ENCODE measurements at regions not wholly inside any gene's neighbourhood (a gene's known extent, or its start where the extent isn't known, plus 50 kb on each side); places are given as distances from the start of the nearest gene placed in this dataset.
"Not testable (repeated sequence)": the region's sequence is repeated elsewhere in the genome, so short reads cannot be mapped to it uniquely, and the experiment has no call there.

DNA sequence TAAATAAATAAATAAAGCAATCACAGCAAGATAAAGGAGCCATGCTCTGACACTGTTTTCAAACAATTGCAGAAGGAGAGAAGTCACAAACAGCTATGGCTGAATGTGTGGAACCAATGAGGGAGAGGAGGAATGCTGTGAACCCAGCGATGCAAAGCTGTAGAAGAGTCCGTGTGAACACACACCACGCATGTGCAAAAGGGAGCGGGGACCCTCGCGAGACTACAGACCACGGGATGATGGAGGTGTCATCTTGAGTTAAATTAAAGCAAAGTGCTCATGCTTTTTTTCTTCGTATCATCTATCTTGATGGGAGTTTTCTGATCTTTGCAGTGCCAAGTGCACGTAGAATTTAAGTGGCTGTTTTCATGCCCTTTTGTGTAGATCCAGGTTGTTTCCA is 123.8 kb upstream of the CDH5 start:
- no peak for DNase-seq (ENCODE audit: low spot score)

DNA sequence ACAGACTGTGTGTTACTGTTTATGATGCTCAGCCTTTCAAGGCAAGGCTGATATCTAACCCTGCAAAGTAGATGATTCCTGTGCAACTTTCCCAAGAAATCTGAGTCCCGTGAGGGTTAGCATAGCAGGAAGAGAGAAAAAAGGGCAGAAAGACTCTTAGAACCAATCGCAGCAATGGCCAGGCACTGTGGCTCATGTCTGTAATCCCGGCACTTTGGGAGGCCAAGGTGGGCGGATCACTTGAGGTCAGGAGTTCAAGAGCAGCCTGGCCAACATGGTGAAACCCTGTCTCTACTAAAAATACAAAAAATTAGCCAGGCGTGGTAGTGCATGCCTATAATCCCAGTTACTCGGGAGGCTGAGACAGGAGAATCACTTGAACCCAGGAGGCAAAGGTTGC is 124.3 kb upstream of the CDH5 start:
- not testable (repeated sequence) for DNase-seq (ENCODE audit: low spot score)

DNA sequence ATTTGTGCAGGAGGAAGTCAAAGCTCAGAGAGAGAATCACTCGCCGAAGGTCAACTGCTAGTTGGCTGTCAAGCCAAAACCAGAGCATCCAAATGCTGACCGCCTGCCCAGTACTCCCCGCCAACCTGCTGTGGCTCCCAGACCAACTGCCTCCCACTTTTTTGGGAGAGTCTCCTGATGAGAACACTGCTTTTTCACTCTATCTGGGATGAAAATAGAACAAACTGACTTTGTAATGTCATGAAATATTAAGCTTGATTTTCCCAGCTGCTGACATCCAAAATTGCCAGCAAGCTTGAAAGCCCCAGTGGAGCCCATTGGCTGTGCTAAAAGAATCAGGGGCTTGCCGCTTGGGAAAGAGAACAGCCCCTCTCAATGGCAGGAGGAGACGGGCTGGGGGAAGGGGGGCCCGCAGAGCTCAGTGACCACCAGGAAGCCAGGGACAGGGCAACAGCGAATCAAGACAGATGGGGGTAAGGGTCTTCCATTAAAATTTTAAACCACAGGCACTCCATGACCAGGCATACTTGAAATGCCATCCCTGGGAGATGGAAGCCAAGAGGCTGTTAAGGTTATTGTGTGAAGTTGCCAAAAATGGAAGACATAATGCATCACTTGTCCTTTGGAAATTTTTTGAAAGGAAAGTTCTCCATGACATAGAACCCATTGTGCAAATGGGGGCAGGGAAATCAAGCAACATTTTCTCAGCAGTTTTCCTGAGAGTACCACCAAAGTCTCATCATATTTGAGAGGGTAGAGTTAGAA is 125.7 kb upstream of the CDH5 start:
- DNase-seq (ENCODE audit: low spot score) = no peak

DNA sequence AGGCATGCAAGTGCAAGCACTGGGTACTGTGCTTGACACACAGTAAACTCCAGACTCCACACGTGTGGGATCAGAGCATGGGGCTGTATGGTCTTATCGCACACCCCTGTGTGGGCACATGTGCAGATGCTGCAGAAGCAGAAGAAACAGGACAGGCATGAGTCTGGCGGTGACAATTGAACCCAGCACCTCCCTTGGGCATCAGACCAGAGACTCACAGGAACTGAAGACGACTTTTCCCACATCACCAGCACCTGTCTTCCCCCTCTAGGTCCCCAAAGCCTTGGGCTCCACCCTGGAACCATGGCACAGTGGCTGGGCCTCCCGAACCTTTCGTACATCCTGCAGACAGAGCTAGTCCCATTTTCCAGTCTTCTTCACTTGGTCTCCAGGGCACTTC is 126.4 kb upstream of the CDH5 start:
- no peak for DNase-seq (ENCODE audit: low spot score)

DNA sequence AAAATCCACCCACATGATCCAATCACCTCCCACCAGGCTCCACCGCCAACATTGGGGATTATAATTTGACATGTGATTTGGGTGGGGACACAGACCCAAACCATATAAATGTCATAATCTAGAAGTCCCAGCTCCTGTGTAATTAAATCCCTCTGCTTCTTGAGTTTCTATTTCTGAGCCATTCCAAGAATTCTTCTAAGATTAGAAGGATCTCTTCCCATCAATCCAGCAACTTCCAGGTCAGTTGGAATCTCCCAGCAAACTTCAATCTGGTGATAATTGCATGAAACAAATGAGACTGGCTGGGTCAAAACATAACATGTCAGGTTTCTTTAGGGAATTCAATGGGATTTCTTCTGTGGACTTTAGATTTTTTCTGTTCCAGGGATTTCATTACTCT is 127.8 kb upstream of the CDH5 start:
- DNase-seq (ENCODE audit: low spot score) = no peak

DNA sequence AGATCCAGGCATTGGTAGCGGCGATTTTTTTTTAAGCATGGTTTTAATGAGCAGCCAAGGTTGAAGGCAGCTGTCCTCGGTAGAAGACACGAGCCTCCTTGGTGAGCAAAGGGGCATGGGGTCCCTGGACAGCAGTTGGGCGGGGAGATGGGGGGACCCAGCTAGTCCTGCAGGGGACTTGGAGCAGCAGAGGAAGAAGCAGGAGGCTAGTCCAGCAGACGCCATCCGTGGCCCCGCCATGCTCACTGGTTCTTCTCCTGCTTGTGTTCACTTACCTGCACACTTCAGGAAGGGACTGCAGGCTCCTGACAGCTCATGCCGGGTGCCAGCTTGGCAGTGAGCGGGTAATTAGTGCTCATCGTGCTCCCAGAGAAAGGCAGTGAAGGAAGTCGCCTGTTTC is 130.2 kb upstream of the CDH5 start:
- no peak for DNase-seq (ENCODE audit: low spot score)

DNA sequence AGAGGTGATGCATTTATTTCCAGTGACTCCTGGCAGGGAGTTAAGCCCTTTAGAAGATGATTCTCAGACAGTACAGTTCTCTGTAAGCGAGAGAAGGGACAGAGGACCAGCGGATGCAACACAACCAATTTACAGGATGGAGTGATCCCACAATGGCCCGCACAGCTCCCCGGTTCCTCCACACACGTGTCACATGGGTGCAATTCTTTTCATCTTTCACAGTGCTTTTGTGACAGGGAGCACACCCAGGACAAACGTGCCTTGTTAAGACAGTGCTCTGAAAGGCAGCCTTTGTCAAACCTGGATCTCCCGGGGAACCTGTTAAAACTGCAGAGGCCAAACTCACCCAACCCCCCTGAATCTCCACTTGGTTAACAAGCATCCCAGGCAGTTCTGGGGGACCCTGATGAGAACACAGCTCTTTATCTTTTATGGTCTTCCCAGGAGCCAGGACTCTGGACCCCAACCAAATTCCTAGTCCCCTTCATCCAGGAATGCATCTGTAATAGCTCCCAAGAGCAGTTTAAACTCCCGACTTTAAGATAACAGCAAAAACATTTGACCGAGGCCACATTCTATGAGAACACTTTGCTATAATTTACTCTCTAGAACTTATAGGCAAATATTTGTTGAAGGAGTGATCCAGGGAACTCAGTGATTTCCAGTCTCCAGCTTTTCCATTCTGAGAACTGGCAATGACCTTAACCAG is 134.9 kb upstream of the CDH5 start:
- DNase-seq (ENCODE audit: low spot score) = no peak

DNA sequence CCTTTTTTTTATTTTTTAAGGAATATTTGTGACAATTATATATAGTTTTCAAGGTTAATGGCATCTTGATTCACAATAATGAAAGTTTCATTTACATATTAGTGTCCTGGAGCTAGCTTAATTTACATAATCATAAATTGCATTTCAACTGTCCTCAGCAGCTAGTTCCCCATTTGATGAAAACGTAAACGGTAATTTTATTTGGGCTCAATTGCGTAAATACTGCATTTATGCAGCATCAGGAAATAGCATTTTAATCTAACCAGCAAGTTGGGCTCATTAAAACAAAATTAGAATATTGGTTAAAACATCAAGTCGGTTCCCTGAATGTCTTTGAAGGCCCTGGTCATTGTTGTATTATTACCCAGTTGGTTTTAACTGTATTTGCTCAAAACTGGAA is 136.8 kb upstream of the CDH5 start:
- no peak for DNase-seq (ENCODE audit: low spot score)

DNA sequence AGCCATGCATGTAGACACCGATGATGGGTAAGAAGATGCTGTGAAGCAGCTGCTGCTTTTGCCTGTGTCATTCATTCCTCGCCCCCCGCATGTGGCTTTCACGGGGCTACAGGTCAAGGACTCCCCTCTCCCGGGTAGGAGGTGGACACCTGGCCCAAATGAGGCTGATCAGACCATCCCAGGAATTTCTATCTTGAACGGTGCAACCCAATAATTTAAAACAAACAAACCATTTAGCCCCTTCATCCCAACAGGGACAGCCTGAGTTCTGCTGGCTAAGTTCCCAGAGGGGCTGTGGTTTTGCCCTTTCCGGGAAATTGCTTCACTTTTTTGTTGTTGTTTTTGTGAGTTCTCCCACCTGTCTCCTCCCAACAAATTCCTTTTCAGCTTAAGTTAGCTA is 137.7 kb upstream of the CDH5 start:
- no peak for DNase-seq (ENCODE audit: low spot score)

DNA sequence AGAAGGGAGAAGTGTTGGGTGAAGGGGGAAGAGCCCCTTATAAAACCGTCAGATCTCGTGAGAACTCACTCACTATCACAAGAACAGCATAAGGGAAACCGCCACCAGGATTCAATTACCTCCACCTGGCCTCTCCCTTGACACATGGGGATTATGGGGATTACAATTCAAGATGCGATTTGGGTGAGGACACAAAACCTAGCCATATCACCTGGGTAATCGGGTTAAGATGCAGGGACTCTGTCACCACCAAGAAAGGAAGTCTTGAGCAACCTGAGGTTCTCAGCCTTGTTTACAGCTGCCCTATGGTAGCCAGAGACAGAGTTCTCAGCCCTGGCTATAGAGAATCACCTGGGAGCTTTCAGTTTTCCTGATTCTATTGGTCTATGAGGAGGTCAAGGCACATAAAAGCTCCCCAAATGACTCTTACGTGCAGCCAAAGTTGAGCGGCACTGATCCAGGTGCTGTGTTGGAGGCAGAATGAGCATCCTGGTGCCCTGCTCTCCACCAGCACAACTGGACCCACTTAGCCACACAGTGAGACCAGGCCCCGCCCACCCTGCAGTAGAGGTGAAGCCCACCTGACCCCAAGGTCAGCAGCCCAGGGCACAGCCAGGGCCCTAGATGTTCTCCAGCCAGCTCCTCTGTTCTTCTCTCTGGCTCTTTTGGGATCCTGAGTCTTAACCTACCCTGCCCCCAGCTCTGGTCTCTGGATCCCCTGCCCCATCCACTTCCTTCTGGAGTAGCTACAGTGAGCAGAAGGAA is 138.5 kb upstream of the CDH5 start:
- no peak for DNase-seq (ENCODE audit: low spot score)

DNA sequence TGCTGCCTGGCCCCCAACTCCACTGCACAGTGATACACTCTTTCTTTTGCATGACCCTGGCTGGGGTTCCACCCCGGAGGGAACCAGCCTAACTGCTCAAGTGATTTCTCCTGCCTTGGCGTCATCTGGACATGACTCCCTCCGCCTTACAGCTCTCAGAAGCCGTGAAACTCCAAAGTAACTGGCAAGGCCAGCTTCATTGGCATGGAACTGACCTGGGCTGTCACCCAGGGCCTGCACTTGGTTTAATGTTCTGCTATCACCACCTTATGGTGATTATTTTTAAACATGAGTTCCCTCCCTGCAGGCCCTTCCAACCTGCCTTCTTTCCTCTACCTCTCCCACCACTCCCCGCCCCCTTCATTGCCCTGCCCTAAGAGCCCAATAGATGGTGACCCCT is 139.7 kb upstream of the CDH5 start:
- DNase-seq (ENCODE audit: low spot score) = no peak

DNA sequence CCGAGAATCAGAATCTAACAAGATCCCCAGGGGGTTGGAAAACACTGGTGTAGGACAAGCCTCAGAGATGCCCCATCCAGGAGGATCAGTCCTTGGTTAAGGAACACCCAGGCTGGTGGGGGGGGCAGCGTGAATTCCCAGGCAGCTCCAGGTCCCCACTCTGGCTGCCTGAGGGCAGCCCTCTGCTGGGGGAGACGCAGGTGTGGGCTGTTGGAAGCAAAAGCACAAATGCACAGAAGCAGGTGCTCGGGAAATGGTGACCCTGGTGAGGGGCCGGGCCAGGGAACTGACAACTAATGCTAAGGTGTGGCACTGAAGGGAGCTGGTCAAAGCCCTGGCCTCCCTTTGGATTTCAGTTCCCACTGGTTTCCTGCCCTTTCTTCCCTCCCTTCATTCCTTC is 140.8 kb upstream of the CDH5 start:
- no peak for DNase-seq (ENCODE audit: low spot score)

DNA sequence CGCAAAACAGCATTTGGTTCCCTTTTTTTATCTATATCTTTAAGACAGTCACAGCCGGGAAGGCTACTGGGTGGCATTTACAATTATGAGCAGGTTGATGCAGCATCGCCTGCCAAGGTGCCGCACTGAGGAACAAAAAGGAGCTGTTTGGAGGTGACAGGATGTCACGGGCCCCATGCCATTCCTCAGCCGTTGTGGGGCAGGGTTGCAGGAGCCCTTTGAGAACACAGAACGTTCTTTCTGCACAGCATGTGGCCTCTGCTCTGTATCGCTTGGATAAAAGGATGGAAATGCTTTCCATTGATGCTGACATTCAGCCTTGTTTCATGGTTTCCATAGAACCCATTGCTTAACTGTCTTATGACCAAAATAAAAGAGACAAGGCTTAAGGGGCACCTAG is 141.9 kb upstream of the CDH5 start:
- no peak for DNase-seq (ENCODE audit: low spot score)

DNA sequence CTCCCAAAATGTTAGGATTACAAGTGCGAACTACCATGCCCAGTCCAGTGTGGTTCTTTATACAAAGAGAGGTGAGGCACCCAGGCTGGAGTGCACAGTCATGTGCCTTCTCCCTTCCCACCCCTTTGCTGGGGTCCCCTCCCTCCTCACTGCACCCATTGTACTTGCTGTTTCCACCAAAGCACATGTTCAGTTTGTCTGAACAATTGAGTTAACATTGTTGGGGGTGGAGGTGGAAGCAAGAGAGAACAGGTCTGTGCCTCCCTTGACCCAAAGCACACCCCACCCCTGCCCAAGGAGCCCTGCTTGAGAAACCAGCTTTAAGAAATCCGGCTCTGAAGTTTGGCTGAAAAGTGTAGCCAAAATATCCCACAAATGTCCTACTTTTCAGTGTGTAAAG is 142.3 kb upstream of the CDH5 start:
- DNase-seq (ENCODE audit: low spot score) = no peak

DNA sequence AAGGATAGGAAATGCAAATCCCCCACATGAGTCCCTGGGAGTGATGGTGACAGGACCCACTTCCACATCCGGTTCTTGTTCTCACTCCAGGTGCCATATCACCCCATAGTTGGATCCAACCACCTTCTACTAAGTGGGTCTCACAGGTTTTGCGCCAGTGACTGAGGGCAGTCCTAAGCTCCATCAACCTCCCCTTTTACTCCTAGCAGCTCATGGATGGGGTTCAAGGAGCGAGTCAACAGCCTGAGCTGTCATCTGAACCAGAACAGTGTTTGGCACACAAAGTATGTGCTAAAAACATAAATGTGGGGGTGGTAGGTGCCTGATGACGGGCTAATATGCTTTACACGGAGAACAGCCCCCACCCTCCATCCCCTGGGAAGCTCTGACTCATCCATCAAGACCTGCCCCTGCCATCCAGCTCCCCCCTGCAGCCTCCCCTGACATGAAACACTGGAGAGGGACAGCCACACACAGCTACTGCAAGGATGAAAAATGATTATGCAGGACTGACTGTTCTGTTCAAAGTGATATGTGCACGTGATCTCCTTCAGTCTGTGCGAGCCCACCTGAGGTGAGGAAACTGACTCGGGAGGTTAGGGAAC is 143.2 kb upstream of the CDH5 start:
- no peak for DNase-seq (ENCODE audit: low spot score)

DNA sequence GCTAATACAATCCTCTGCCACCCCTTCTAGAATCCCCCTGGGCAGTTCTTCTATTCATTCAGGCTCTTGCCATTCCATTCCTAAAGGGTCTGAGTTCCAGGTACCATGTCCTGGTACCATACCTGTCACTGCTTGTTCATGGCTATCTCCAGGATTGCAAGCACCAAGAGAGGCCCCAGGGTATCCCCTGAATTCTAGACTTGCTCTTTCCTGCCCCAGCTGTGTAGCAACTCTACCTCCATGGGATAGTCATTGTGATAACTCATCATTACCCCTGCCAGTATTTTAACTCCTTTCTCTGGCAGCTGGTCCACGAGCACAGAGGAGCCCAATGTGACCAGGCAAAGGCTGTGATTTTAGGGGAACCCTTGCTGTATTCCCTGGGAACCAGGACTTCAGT is 143.7 kb upstream of the CDH5 start:
- DNase-seq (ENCODE audit: low spot score) = no peak

DNA sequence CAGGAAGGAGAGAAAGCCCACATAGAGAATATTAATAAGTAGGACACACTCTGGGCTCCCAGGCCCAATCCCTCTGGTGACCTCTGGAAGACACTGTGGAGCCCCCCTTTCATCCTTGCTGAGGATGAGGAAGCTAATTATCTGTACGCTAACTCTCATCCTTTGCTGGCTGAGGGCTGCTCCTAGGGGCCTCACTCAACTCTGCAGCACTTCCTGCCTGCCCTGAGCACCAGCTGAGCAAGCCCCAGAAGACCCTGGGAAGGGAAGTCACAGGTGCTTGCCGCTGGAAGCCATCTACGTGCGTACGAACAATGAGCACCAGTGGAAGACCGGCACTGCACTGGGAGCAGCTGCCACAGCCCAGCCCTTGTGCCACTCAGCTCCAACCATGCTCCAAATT is 145.8 kb upstream of the CDH5 start:
- DNase-seq (ENCODE audit: low spot score) = no peak

DNA sequence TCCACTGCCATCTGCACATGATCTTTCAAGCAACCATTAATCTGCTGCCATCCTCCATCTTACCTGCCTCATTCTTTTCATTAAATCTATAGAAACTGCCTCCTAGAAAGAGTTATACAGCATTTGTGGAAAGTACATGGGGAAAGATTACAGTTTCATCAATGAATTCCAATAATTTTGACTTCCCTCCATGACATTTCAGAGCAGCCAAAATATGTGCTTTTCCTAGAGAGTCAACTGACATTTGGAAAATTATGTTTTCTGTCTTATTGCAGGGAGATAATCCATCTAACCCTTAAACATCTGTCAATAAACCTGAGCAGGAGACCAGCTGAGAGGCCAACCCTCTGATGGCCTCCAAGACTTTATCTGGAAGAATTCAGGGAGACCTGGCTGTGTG is 147.0 kb upstream of the CDH5 start:
- DNase-seq (ENCODE audit: low spot score) = no peak

DNA sequence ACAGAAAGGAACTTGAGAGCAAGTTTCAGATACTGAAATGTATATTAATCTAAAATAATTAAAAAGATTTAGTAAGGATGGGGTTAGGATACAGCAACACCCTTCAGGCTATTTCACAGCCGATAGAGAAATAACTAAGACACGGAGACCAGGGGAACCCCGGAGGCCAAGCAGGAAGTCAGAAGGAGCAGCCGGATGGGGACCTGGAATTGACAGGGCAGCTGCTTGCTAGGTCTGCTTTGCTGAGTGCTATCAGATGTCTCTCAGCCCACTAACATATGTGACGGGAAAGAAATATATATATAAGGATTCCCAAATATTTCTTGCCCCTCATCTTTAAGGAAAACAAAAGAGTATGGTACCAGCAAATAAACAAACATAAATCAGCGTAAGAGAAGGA is 154.1 kb upstream of the CDH5 start:
- DNase-seq (ENCODE audit: low spot score) = no peak

DNA sequence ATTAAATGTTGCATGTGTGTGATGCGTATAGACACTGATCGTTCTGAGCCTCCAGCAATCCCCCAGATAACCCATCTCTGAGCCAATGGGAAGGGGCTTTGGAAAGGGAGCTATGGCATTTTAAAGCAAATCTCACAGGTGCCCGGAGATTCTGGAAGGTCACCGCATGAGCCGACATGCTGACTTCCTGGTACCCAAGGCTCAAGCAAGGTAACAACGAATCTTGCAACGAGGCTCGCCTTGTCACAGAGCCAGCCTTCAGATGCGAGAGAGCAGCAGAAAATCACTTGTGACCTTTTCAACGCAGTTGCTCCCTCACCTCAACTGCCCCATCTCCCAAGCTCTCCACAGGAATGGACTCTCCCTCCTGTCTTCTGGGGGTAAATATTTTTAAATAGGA is 154.8 kb upstream of the CDH5 start:
- DNase-seq (ENCODE audit: low spot score) = no peak

DNA sequence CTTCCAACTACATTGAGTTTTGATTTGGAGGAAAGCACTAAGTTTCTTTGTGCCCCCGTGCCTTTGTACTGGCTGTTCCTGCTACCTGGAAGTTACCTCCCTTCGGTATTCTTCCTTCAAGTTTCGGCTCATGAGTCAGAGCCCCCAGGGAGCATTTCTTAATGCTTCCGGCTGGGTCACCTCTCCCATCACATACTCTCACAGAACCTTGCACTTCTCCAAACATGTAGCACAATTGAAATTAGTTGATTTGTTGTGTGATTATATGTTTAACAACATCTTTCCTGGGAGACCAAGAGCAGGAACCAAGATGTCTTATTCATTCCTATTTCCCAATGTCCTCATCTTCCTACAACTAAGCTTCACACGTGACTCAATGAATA is 158.6 kb upstream of the CDH5 start:
- DNase-seq (ENCODE audit: low spot score) = no peak

DNA sequence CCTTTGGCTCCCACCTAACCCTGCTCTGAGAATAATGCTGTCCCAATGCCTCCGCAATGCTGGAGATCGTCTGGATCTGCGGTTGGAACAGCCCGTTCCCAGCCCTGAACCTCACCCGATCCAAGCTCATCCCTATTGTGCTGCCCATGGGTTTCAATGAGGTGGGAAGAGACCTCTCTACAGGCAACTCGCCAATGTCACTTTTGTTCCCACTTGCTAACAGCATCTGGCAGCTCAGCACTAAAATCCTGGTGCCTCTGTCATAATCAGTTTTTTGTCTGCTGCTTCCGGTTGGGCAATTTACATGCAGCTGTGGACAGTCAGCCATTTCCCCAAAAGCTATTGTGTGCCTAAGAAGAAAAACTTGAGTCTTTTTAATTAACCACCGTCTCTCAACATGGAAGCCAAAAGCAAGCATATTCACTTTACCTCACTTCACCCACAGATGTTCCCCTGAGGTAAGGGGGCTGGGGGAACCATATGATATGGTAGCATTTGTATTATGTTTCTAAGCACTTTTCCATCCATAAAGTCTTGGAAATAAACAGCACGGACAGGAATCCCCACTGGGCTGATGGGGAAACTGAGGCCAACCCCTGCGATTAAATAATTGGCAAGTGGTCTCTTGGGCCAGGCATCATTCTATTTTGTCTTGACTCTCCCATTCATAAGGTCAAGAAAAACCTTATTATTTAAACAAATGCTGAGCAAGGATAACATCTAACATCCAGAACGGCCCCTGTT is 159.2 kb upstream of the CDH5 start:
- no peak for DNase-seq (ENCODE audit: low spot score)
